GM19463 (cell line): ENCODE measurements at regions not wholly inside any gene's neighbourhood (a gene's known extent, or its start where the extent isn't known, plus 50 kb on each side); places are given as distances from the start of the nearest gene placed in this dataset.

Experiments
- ATAC-seq: cut with Tn5 transposase; IDR thresholded peaks from one replicate; pipeline ENCODE4 v1.9.1; 2021; ENCODE audit warnings: mild to moderate bottlenecking, moderate library complexity; ENCODE audit not compliant: unreplicated experiment

DNA sequence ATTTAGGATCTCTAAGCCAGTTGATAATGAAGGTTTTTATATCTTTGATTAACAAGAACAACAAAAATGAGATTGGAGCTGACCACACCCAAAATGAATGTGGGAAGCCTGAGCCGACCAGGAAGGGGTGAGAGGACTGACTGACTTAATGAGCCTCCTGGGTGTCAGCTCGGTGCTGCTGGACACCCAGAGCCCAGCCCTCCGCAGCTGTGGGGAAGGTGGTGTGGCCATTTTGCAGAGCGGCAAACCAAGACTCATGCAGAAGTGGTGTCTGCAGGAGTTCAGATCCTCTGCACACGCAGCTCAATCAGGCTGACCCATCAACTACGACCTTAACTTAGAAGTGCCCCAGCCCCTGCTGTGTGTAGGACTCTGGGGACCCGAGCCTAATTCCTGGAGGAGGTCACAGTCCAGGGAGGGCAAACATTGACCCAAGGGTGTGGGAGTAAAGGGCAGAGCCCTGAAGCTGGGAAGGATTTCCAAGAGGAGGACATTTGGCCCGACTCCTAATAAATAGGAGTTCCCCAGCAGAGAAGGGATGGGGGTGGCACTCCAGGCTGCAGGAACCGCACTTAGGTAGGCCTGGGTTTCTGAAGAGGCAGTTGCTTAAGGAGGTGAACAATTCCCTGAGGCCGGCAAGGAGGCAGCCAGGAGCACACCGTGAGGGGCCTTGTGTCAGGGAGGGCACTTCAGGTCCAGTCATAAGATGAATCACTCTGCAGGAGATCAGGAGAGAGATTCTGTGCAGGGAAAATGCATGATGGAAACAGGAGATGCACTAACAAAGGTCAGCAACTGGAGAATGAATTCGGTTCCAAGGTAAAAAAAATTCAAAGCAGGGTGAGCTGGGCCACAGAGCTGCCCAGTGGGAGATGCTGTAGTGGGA lies 197.1 kb upstream of the TPM1 start:
- ATAC-seq = no peak

DNA sequence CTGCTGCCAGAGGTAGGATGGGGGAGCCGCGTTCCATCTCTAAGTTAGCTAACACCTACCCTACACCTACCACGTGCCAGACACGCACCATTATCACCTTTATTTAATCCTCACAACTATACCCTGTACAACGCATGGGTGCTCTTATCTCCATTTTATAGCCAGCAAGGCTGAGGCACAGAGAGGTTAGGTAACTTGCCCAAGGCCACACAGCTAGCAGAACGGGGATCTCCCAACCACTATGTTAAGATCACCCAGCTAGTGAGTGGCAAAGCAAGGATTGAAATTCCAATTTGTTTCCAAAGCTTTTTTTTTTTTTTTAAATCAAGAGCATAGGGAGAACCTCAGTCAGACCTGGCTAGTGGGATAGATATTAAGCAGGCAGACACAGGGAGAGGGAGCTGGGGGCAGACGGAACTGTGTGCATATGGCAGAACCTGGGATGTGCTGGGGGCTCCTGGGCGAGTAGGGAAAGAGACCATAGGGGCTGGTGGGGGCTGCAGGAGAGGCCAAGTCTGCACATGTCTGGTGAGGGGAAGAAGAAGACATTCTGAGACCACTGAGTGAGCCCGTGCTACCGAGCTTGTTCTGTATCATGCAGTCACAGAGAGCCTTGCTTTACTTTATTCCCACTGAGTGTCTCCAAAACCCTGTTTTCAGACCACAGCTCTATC lies 196.3 kb upstream of the TPM1 start:
- no peak for ATAC-seq

DNA sequence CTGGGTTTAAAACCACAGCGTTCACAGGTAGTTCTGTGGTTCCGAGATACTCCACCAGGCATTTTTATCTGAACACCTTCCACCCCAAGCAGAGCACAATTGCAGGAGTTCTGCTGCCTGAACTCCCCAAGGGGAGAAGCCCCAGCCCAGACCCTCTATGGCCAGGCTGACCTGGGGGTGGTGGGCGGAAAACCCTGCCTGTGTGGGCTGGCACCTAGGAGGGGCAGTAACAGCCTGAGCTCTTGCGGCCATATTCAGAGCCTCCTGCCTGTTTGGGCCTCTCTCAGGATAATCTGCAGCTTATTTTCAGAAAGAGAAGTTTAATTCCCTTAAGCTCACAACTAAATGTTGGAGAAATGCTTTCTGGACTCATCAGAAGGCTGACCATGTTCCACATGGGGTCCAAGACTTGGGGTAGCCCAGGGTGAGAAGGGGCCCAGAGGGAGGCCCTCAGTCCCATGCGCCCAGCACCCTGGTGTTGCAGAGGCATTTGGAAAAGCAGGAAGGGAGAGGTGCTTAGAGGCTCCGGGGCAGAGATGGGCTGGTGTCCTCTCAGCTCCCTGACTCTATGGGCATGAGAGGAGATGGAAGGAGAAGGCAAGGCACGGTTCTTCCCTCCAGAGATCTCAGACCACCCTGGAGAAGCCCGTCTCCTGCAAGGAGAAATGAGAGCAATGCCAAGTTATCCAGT lies 195.6 kb upstream of the TPM1 start:
- no peak for ATAC-seq

DNA sequence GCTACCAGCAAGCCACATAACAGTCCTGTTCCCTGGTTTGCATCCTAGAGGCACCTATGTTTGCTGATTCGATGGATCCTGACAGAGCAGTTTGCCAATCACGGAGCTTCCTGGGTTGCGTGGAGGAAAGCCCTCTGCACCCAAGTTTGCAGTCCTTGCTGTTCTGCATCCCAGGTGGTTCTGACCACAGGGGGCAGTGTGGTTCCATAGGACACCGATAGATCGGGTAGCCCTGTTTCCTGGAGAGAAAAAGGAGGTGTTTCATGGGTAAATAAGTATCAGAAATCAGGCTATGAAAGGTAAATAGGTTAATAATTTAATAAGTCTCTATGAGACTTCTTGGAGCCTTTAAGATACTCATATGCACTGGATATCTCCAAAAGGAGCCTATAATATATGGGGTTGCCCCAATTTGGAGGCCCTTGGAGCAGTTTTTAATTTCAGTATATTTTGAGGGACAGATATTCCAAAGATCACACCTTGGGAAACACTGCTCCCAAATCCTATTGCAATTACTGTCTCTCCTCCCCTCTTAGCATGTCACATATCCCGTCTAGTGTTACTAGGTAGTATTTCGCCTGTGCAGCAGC lies 194.6 kb upstream of the TPM1 start:
- no peak for ATAC-seq

DNA sequence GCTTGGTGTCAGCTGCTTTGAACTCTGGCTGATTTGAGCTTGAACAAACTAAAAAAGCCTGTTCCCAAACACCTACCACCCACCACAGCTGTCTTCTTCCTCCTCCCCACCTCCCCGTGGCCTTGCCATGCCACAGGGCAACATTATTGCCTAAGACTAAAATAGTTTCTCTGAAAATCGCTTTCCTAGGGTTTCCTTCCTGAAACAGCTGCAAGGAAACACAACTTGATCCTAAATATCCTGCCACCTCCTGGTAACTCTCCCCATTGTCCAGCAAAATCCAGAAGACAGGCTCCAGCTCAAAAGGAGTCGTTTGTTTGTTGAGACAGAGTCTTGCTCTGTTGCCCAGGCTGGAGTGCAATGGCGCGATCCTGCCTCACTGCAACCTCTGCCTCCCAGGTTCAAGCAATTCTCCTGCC lies 193.9 kb upstream of the TPM1 start:
- no peak for ATAC-seq

DNA sequence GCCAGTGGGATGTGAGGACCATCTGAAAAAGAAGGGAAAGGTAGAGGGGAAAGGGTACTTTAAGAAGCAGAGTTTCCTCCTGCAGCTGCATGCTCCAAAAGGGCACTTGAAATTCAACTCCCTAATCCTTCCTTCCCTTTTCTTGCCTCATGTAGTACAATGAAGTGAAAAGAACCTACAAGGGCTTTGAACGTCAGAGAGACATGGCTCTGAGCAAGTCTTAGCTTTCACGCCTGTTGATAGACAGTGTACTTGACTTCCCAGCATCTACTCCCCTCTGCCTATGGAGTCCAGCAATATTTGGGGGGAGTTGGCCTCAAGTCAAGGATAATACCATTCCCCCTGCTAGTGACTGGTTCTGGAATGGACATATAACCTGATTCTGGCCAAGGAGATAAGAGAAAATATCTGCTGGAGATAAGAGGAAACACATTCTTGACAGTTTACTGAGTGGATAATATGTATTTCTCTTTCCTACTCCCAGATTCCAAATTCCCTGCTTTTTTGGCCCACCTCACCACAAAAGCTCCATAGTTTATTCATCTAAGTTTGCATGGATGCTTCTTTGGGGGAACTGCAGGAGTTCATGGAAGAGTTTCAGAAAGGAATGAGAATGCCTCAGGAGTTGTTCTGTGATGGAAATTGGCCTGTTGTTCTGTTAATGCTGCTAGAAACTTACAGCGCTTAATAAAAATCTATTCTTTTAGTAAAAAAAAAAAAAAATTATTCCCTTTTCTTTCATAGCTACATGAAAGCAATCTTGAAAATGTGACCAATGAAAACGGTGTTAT lies 193.0 kb upstream of the TPM1 start:
- ATAC-seq = no peak

DNA sequence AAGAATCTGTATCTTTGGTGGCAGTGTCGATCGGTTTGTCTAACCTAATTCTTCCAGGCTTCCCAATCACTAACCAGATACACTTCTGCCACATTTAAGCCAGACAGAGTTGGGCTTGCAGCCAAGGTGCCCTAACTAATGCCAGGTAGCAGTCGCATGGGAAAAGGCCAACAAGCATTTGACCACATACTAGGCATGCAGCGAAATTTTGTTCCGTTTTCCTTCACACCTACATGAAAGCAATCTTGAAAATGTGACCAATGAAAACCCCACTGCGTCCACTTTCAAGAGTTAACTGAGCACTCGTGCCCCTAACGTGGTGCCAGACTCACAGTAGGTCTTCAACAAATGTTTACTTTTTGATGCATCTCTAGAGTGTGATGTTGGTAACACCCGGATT lies 192.2 kb upstream of the TPM1 start:
- ATAC-seq = no peak

DNA sequence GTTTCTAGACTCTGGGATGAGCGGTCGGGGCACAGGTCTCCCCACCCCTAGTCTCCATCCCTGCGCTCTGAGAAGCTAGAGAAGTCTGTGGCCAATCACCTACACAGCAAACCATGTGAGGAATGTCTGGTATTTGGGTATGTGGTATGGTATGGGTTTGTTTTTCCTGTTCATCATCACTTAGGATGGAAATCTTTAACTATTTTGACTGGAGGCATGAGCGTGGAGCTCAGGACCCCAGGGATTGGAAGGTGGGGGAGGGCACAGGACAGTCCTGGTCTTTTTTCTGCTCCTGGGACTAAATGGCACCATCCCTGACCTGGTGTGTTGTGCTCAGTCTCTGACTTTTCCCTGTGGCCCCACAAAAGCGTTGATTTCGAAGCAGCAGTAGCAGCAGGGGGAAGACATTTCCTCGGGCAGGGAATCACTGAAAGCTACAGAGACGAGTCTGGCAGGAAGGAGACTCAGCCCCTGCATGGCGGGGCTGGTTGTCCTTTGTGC lies 191.7 kb upstream of the TPM1 start:
- no peak for ATAC-seq

DNA sequence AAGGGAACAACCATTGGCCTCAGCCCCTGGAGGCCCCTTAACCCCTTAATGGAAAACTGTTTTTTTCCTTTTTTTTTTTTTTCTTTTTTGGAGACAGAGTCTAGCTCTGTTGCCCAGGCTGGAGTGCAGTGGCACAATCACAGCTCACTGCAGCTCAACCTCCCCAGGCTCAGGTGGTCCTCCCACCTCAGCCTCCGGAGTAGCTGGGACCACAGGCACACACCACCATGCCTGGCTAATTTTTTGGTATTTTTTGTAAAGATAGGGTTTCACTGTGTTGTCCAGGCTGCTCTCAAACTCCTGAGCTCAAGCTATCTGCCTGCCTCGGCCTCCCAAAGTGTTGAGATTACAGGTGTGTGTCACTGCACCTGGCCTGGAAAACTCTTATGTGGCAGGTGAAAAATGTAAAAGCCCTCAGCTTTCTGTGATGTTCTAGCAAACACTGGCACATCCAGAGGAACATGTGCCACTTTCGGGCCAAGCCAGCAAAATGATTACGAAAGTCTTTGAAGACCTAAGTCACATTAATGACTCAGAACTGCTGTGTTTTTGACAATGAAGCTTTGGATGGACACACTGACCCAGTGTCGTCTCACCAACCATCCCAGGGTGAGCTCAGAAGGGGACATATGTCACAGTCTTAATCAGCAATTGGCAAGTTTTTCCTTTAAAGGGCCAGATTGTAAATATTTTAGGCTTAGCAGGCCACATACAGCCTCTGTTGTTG lies 189.3 kb upstream of the TPM1 start:
- no peak for ATAC-seq

DNA sequence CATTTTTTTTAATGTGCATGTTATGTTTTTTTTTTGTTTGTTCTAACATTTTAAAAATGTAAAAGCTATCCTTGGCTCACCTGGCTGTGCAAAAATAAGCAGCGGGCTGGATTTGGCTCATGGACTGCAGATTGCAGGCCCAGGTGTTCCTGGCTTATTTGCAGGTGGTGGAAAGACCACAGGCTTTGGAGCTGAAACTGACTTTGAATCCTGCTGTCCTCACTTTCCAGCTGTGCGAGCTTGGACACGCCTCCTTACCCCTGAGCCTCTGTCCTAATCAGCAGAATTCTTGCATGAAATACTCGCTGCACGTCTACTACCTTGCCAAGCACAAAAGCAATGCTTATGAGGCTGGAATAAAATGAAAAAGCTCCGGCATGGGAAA lies 188.7 kb upstream of the TPM1 start:
- no peak for ATAC-seq

DNA sequence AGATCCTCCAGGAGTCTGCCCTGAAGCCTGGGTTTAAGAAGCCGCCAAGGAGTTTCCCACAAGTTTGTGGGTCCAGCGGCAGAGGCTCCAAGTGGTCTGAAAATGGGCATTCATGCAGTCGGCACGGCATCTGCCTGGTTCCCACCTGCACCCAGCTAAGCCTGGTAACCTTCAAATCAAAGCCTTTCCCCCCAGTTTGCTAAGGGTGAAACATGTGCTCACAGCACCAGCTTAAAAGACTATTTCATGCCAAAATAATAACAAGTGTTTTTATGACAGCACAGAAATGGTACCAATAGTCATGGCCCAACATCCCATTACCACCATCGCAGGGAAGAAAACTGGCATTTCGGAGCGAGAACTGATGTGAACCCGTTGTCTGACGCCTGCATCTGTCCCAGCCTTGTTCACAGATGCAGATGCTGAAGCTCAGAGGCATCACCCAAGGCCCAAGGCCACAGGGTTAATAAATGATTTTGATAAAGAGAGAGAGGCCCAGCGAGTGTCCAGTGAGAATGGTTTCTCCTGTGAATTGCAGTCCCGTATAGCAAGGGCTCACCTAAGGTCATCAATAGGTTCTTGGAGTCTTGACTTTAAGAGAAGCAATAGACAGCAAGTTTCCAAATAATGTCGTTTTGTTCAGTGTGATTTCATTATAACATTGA lies 188.0 kb upstream of the TPM1 start:
- no peak for ATAC-seq

DNA sequence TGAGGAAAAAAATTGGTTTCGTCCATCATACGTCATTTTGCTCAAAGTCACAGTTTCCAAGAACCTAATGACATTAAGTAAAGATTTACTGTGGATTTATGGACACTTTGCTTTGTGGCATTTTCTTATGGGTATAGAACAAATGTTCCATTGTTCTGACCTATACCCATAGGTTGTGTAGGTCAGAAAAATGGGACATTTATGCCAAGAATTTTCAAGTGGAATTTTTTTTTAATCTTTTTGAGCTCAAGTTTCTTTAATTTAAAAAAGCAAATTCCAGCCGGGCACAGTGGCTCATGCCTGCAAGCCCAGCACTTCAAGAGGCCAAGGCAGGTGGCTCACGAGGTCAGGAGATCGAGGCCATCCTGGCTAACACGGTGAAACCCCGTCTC lies 187.5 kb upstream of the TPM1 start:
- ATAC-seq = no peak

DNA sequence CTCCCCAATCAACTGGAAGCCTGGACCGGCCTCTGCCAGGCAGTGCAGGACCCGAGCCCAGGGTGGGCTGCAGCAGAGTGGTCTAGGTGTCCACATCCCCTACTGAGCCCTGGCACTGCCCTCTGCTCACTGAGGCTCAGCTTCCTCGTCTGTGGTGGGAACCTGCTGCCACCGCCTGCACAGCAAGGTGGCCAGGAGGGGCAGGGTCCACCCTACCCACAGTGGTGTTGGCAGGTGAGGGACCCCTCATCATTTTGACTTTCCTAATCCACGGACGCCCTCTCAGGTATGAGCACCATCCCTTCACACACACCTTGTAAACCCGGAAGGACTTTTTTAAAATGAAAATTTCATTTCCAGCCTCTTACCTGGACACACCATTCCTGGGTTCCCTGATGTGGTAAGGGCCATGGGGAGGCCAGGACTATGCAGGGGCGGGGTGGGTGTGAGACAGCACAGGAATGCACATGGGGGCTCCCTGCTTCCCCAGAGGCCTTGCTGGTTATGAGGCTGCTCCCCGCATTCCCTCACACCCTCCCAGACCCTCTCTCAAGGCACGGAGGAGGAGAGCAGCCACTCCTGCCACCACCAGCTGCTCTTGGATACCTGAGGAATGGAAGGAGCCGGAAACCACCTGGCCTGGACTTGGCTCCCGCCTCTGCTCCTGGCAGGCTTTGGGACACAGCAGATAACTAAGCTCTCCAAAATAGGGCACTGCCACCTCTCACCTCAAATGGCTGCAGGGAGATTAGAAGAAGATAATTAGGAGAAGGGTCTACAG lies 185.9 kb upstream of the TPM1 start:
- ATAC-seq = no peak

DNA sequence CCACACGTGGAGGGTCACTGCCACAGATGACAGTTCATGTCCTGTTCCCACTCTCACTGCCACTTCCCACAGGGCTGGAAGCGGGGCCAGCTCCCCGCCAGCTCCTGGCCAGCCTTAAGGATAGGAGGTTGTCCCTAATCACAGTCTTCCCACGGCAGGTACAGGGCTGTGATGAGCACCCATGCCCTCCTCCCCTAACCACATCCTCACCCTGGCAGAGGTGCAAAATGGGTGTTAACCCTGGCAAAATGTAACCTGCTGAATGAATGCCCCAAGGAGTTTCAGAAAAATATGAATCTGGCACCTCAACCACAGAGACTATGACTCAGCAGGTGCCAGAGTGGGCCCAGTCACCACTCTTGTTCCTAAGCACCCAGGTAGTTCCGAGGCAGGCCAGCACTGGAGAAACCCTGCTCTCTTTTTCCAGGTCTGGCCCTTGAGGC lies 185.1 kb upstream of the TPM1 start:
- no peak for ATAC-seq

DNA sequence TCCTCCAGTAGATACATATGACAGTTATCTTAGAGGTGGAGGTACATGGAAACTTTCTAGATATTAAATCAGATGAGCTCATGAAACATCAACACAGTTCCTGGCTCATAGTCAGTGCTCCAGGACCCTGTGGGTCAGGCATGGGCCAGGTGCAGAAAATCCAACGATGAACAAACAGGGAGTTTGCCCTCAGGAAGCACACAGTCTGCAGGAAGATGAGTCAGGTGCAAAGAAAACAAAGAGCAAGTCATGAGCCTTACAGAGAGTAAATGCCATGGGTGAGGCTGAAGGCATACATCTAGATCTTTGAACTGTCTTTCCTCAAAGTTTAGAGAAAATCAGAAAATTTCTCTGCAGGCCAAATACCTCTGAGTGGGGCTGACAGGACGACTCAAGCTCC lies 184.2 kb upstream of the TPM1 start:
- ATAC-seq = no peak

DNA sequence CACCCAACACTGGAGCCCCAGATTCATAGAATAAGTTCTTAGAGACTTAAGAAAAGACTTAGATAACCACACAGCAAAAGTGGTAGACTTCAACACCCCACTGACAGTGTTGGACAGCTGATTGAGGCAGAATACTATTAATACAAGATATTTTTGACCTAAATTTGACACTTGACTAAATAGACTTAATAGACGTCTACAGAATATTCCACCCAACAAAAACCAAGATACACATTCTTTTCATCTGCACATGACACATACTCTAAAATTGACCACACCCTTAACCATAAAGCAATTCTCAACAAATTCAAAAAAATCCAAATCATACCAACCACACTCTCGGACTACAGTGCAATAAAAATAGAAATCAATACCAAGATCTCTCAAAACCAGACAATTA lies 179.8 kb upstream of the TPM1 start:
- no peak for ATAC-seq

DNA sequence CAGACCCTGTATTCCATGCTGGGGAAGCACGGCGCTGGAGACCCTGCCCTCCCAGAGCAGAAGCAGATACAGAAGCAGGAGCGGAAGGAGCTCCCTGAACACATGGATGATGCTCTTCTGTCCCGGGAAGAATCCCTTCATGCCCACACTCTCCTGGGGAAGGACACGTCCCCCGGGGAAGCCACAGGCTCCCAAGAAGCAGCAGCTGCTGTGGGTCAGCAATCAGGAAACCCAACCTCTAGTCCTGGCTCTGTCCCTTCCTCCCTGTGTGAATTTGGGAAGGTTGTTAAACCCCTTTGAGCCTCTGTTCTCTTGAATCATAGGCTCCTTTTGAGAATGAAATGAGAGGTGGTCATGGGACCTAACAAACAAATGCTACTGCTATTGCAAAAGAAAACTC lies 176.2 kb upstream of the TPM1 start:
- no peak for ATAC-seq

DNA sequence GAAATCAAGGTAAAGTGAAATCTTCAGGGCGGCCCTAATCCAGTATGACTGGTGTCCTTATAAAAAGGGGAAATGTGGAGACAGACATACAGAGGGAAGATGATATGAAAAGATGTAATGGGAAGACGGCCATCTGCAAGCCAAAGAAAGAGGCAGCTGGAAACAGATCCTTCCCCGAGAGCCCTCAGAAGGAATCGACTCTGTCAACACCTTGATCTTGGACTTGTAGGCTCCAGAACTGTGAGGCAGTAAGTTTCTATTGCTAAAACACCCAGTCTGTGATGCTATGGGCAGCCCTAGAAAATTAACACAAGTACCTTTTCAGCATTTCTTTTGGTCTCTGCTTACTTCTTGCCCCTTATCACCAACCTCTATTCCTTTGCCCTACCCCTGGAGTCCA lies 174.7 kb upstream of the TPM1 start:
- no peak for ATAC-seq

DNA sequence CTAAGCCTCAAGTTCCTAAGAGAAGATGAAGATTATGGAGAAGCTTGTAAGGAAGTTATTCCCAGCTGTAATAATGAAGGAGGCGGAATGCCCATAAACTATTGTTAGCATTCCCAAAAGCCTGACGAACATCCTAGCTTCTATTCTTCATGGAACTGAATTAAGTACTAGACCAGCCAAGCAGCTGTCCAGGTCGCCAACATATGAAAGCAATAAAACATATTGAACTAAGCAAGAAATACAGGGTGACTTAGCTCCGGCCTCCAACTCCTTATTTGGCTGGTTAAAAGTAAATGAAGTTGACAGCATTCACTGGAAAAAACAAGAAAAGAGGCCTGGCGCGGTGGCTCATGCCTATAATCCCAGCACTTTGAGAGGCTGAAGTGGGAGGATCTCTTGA lies 174.0 kb upstream of the TPM1 start:
- ATAC-seq = no peak
